VCaP (cell line): ENCODE measurements at regions not wholly inside any gene's neighbourhood (a gene's known extent, or its start where the extent isn't known, plus 50 kb on each side); places are given as distances from the start of the nearest gene placed in this dataset.
"Not testable (repeated sequence)": the region's sequence is repeated elsewhere in the genome, so short reads cannot be mapped to it uniquely, and the experiment has no call there.

Source experiments
- H3K27ac ChIP-seq: fragments of 450-650 bp; 2 replicates; pipeline ENCODE4 v1.5.1; 2017
- TF ChIP-seq, protein P1 (sequence below): fragments of 450-650 bp; conservative IDR thresholded peaks from 2 replicates; pipeline ENCODE4 v1.5.1; 2017; ENCODE audit warnings: mild to moderate bottlenecking, moderate library complexity

DNA sequence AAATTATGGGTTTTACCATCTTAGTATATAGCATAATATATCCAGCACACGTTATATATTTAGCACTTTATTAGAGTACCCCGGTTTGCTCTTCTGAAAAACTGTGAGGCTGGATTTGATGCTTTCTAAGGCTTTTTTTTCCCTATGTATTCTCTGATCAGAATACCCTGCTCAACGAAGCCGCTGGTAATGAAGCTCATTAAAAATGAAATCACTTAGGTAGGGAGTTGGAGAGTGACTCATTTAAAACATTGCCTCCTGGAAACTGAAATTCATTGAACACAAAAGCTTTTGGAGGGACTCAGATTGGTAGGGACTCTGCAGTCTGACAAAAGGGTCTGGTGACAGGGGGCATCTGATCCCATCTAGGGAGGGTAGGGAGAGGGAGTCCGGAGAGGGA lies 365.4 kb upstream of the MEX3C start:
- TF ChIP-seq, protein P1, sequence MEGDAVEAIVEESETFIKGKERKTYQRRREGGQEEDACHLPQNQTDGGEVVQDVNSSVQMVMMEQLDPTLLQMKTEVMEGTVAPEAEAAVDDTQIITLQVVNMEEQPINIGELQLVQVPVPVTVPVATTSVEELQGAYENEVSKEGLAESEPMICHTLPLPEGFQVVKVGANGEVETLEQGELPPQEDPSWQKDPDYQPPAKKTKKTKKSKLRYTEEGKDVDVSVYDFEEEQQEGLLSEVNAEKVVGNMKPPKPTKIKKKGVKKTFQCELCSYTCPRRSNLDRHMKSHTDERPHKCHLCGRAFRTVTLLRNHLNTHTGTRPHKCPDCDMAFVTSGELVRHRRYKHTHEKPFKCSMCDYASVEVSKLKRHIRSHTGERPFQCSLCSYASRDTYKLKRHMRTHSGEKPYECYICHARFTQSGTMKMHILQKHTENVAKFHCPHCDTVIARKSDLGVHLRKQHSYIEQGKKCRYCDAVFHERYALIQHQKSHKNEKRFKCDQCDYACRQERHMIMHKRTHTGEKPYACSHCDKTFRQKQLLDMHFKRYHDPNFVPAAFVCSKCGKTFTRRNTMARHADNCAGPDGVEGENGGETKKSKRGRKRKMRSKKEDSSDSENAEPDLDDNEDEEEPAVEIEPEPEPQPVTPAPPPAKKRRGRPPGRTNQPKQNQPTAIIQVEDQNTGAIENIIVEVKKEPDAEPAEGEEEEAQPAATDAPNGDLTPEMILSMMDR = no peak
- H3K27ac ChIP-seq = no peak overlapping the region

DNA sequence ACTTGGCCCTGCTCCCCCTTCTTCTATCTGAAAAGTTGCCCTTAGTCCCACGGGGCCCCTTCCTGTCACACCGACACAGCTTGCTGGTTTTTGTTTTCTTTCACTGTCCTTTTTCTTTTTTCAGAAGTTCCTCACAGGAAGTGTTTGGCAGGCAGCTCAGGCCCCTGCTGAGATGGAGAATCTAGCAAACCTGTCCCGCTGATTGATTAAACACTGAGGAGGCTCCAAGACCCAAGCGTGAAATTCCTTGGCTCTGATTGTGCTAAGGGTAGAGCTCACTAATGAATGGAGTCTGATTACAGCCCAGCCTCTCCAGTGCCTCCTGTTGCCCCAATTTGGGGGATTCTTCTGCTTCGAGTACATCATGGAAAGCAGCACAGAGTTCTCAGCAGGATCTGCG lies 365.9 kb upstream of the MEX3C start:
- TF ChIP-seq, protein P1 = no peak
- H3K27ac ChIP-seq = no peak overlapping the region

DNA sequence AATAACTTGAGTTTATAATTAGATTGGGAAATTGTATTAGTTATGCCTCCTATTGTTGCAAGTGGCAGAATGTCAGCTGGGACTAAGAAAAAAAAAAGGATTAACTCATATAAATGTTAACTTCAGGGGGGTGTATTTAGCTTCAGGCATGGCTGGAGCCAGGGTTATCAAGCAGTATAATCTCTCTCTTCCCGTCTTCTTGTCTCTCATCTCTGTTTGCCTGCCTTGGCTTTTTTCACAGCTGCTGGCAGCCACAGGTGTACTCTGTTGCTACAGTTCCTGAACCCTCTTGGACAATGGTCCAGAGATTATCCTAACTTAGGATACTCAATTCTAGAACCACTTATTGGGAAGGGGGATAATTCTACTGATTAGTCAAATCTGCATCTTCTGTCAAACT lies 370.7 kb upstream of the MEX3C start:
- no peak overlapping the region for H3K27ac ChIP-seq
- TF ChIP-seq, protein P1 = no peak

DNA sequence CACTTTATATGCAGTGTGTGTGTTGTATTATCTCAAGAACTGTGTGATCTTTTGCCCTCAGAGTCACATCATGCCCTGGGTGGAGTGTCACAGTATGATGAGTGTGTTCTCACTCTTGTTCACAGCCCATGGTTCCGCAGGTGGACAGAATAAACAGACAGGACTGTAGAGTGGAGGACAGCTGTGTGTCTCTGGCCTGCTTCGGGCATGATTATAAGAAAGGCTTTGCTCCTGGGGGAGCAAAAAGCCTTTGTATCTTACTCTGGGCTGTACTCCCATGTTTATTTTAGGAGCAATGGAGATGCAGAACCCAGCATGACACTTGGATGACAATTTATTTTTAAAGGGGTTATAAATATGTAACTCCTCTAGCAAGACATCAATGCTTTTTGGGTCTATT lies 371.7 kb upstream of the MEX3C start:
- no peak overlapping the region for H3K27ac ChIP-seq

DNA sequence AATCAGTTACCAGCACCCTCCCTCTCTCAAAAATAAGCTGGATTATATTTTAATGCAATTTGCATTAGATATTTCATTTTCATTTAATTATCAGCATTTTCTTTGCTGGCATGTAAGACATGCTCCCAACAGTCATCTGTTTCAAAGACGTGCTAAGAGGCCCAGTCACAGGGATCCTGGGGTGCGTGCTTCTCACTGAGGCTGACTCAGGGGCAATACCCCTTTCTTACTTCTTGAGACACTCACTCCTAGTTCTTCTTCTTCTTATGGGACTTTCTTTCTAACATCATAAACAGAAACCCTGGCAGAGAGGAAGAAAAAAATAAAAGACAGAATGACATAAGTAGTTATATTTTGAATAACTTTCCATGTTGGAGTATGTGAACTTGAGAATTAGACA lies 372.1 kb upstream of the MEX3C start:
- TF ChIP-seq, protein P1 = no peak
- no peak overlapping the region for H3K27ac ChIP-seq

More for the DNA sequence above, 371.7 kb upstream of the MEX3C start:
- TF ChIP-seq, protein P1 = no peak

DNA sequence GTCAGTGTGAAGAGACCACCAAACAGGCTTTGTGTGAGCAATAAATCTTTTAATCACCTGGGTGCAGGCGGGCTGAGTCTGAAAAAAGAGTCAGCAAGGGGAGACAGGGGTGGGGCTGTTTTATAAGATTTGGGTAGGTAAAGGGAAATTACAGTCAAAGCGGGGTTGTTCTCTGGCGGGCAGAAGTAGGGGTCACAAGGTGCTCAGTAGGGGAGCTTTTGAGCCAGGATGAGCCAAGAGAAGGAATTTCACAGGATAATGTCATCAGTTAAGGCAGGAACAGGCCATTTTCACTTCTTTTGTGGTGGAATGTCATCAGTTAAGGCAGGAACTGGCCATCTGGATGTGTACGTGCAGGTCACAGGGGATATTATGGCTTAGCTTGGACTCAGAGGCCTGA lies 372.6 kb upstream of the MEX3C start:
- H3K27ac ChIP-seq = not testable (repeated sequence)

DNA sequence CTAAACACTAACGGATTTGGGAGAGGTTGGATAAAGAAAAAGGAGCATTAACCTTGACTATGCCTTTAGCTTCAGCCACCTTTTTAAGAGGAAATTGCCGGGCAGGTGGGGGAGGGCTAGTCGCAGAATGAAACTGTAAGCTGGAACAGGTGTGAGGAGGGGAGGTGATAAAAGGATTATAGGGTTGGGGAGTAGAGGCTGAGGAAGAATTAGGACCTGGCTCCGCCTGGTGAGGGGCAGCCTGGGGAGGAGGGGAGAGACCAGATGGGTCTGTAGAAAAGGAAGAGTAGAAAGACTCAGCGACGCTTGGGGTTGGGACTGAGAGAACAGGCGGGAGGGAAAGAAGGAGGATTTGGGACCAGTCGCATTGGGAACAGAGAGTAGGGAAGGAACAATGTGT lies 376.4 kb upstream of the MEX3C start:
- not testable (repeated sequence) for H3K27ac ChIP-seq

DNA sequence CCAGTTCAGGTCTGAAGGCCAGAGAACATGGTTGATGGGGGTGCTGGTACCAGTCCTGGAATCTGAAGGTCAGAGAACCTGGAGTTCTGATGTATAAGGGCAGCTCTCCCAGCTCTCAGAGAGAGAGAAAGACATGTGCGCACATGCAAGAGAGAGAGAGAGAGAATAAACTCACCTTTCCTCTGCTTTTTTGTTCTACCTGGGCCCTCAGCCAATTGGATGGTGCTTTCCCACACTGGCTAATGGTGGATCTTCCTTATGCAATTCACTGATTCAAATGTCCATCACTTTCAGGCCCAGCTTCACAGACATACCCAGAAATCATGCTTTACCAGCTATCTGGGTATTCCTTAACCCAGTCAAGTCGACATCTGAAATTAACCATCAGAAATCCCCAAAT lies 377.7 kb upstream of the MEX3C start:
- no peak overlapping the region for H3K27ac ChIP-seq
- TF ChIP-seq, protein P1 = no peak

DNA sequence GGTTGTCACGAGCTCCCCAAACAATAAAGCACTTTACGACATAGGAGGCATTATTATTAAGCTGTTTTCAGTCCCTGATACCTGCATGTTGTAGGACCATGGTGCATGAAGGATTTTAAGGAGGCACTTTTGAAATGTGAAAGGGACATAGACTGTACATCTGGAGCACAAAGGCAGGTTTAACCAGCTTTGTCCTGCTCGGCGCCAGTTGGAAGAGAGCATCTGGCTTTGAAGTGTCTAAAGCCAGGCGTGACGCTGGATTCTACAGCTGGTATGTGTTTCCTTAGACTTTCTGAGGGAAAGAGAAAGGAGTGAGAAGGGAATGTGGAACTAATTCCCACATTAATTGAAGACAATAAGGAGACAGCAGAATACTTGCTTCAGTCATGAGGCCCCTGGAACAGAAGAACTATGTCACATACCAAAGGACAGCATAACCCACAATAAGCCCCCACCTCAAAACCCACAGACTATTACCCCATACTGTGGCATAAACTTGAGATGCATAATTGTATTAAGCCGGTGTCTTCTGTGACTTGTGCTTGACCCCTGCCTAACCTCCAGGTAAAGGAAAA lies 381.0 kb upstream of the MEX3C start:
- no peak overlapping the region for H3K27ac ChIP-seq
- TF ChIP-seq, protein P1 = no peak
